ENCODE measurements at regions not wholly inside any gene's neighbourhood (a gene's known extent, or its start where the extent isn't known, plus 50 kb on each side); places are given as distances from the start of the nearest gene placed in this dataset.

GRCh38 chr9:106075236-106075959 is 381.1 kb downstream of the TMEM38B start:
- DNase-seq (ENCODE audit: low spot score in 2 of 2), result no peak
- TF ChIP-seq, protein P1, sequence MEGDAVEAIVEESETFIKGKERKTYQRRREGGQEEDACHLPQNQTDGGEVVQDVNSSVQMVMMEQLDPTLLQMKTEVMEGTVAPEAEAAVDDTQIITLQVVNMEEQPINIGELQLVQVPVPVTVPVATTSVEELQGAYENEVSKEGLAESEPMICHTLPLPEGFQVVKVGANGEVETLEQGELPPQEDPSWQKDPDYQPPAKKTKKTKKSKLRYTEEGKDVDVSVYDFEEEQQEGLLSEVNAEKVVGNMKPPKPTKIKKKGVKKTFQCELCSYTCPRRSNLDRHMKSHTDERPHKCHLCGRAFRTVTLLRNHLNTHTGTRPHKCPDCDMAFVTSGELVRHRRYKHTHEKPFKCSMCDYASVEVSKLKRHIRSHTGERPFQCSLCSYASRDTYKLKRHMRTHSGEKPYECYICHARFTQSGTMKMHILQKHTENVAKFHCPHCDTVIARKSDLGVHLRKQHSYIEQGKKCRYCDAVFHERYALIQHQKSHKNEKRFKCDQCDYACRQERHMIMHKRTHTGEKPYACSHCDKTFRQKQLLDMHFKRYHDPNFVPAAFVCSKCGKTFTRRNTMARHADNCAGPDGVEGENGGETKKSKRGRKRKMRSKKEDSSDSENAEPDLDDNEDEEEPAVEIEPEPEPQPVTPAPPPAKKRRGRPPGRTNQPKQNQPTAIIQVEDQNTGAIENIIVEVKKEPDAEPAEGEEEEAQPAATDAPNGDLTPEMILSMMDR (IDR thresholded peaks at IDR 0.05), result no peak
- no peak for TF ChIP-seq POLR2A (IDR thresholded peaks at IDR 0.05)
- 56 to 62% methylated on average over 3 of the region's 3 CpGs for WGBS, 2 donors
- intact Hi-C loops (cut with DNase I; ENCODE audit: low total_unique reads), result no loop called here
- no peak overlapping the region for H3K4me3 ChIP-seq (ENCODE audit: low read depth, poor library complexity, severe bottlenecking)

DNA sequence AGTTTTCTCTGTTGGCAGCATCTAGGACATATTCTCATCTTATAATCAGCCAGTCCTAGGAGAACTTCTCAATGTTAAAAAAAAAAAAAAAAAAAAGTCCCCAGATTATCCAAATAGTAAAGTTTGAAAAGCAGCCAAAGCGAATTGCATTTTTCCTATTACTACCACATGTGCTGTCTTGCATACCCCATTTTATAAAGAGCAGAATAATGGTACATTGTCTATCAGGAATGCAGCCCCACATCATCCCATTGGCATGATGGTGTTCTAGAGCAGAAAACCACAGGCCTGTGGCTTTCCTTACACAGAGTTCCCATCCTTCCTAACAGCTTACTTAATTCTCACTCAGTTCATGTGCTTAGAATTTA is 381.6 kb downstream of the TMEM38B start:
- WGBS, 2 donors, result 18 to 21% methylated on average over 1 of the region's 1 CpG
- TF ChIP-seq, protein P1 (IDR thresholded peaks at IDR 0.05), result no peak
- TF ChIP-seq POLR2A (IDR thresholded peaks at IDR 0.05), result no peak
- intact Hi-C loops (cut with DNase I; ENCODE audit: low total_unique reads), result no loop called here
- no peak overlapping the region for H3K4me3 ChIP-seq (ENCODE audit: low read depth, poor library complexity, severe bottlenecking)
- DNase-seq (ENCODE audit: low spot score in 2 of 2), result no peak

DNA sequence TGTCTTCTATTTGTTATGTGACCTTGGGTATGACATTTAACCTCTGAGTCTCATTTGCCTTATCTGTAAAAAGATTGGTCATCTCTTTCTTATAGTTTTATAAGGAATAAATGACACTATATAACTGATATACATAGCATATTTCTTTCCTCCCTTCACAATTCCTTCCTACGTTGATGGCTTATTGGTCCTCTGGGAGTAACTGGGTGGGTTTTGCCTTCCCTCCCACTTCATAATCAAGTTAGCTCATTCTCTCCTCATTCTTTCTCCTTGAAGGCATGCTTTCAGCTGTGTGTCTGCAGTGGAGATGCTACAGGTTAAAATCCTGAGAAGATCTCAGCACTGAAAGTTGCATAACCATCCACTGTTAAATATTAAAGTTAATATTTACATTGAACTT is 382.4 kb downstream of the TMEM38B start:
- intact Hi-C loops (cut with DNase I; ENCODE audit: low total_unique reads), result no loop called here
- 27 to 88% methylated on average over 1 of the region's 1 CpG for WGBS, 2 donors
- no peak for DNase-seq (ENCODE audit: low spot score in 2 of 2)
- no peak overlapping the region for H3K4me3 ChIP-seq (ENCODE audit: low read depth, poor library complexity, severe bottlenecking)
- TF ChIP-seq, protein P1 (IDR thresholded peaks at IDR 0.05), result no peak
- TF ChIP-seq POLR2A (IDR thresholded peaks at IDR 0.05), result no peak

DNA sequence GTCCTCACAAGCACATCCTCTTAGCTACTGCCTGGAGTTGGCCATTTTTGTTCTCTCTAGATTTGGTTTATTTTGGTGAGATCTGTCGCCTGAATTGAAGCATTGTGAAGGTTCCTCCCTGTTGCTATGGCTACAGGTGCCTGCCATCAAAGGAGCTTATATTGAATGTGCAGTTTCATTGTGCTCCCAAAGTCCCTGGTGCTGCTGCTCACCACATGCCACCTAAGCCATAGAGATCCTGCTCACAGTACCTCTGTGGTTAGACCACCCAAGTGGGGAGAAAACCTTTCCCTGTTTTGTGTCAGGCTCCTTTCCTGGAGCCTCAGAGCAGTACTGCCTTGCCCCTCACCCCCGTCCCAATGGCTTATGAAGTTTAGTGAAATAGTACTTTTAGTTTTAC is 383.4 kb downstream of the TMEM38B start:
- 75 to 94% methylated on average over 2 of the region's 2 CpGs for WGBS, 2 donors
- TF ChIP-seq, protein P1 (IDR thresholded peaks at IDR 0.05), result no peak
- TF ChIP-seq POLR2A (IDR thresholded peaks at IDR 0.05), result no peak
- intact Hi-C loops (cut with DNase I; ENCODE audit: low total_unique reads), result no loop called here

DNA sequence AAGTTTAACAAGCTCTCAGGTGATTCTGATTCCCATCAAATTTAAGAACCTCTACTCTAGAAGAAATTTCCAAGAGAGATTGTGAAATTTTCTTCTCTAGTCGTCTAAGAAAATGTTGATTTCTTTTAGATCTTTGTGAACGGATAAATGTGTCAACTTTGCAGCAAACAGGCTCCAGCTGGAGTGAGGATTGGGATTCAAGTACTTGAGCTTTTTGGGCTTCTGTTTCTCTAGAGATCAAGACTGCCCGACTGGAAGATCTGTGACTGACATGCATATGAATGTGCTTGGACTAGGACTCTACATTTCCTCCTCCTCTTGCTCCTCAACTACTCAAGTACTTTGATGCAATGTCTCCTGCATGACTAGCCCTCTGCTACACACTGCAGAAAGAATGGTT is 388.3 kb downstream of the TMEM38B start:
- DNase-seq (ENCODE audit: low spot score in 2 of 2), result no peak
- TF ChIP-seq, protein P1 (IDR thresholded peaks at IDR 0.05), result no peak
- no peak for TF ChIP-seq POLR2A (IDR thresholded peaks at IDR 0.05)
- WGBS, 2 donors, result 80 to 83% methylated on average over 3 of the region's 3 CpGs
- intact Hi-C loops (cut with DNase I; ENCODE audit: low total_unique reads), result no loop called here
- H3K4me3 ChIP-seq (ENCODE audit: low read depth, poor library complexity, severe bottlenecking), result no peak overlapping the region

More for the DNA sequence above, 383.4 kb downstream of the TMEM38B start:
- H3K4me3 ChIP-seq (ENCODE audit: low read depth, poor library complexity, severe bottlenecking), result no peak overlapping the region
- no peak for DNase-seq (ENCODE audit: low spot score in 2 of 2)

- TF ChIP-seq, protein P1 (IDR thresholded peaks at IDR 0.05), result no peak
- no peak for TF ChIP-seq POLR2A (IDR thresholded peaks at IDR 0.05)
- 38 to 61% methylated on average over 1 of the region's 1 CpG for WGBS, 2 donors
These were observed 390.4 kb downstream of the TMEM38B start for GRCh38 chr9:106084702-106085101.

More at GRCh38 chr9:106084702-106085101, 390.4 kb downstream of the TMEM38B start:
- no peak for DNase-seq (ENCODE audit: low spot score in 2 of 2)
- H3K4me3 ChIP-seq (ENCODE audit: low read depth, poor library complexity, severe bottlenecking), result no peak overlapping the region
- intact Hi-C loops (cut with DNase I; ENCODE audit: low total_unique reads), result no loop called here

Measured in lower leg skin (tissue), 4 donors.